H4 (cell line): ENCODE measurements at regions not wholly inside any gene's neighbourhood (a gene's known extent, or its start where the extent isn't known, plus 50 kb on each side); places are given as distances from the start of the nearest gene placed in this dataset.
A peak's percentile ranks its signal among the peaks of the same experiment; 100 is the strongest.
"Not testable (repeated sequence)": the region's sequence is repeated elsewhere in the genome, so short reads cannot be mapped to it uniquely, and the experiment has no call there.

Experiments
- DNase-seq: peaks from one replicate; pipeline ENCODE4 v3.0.0-alpha.2; 2015; ENCODE audit warnings: low spot score

DNA sequence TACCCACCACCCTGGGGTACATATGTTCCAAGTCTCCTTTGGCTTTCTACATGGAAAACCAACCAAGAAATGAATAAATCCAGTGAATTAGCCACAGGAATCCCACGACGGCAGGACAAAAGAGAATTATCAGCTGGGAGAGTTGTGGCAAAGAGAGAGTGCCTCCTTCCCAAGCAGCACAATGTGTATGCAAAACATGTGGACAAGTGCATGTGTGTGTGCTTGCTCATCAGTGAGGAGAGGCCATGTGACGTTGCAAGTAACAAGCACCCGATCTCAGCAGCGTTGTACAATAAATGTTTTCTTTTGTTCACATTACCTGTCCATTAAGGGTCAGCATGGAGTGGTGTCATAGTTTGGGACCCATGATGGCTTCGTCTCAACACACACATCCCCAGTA lies 50.0 kb upstream of the EMX2 start:
- no peak for DNase-seq

DNA sequence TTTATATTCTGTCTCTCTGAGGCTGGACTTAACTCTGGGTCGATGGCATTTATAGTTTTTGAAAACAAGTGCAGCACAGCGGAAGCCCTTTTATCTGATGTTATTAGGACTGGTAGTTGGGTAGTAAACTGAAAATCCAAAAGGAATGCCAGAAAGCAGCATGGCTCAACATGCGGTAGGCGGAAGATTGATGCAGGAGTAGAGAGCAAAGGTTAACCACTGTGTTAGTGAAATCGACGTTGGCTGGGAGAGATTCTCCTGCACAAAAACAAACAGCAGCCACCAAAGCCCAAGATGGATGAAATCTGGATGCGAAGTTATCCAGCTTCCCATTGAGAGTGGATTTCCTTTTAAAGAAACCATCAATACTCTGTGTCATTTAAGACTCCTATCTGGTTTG lies 54.5 kb upstream of the EMX2 start:
- DNase-seq, result no peak

DNA sequence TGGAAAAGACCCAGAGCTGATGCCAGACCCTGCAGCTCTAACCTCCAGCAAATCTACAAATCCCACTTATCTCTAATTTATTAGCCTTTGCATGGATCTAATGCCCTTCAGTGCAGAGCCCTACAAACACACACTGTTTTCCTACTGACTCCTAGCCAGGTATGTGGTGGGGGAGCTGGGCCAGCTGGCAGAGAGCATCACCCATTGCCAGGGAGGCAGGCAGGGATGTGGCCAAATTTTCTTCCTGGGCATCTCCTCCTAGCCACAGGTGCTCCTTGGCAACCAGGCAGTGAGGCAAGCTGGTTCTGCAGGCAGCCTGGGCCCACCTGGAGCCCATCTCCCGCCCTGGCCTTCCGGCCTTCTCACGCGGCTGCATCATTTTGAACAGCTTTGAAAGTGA lies 55.9 kb upstream of the EMX2 start:
- DNase-seq, result no peak

DNA sequence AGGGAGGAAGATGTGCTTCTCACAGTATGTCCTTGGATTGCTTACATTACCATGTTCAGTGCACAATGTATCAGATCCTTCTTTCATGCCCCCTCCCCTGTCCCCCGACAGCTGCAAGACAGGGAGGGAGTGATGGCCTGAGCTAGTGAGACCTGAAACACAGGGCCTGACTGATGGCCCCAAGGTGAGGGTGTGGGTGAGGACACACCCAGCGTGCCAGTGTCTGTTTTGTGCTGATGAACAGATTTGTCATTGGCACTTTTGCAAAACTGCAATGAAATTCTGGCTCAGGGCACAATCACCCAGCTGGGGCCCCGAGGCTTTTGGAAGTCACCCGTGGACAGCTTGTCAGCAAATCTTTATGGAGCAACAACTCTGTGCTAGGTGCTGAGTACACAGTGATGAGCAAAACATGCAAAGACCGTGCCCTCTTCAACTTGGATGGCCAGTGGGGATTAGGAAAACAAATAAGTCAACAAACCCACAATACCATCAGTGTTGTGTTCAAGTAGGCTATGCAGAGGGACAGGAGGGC lies 59.4 kb upstream of the EMX2 start:
- no peak for DNase-seq

DNA sequence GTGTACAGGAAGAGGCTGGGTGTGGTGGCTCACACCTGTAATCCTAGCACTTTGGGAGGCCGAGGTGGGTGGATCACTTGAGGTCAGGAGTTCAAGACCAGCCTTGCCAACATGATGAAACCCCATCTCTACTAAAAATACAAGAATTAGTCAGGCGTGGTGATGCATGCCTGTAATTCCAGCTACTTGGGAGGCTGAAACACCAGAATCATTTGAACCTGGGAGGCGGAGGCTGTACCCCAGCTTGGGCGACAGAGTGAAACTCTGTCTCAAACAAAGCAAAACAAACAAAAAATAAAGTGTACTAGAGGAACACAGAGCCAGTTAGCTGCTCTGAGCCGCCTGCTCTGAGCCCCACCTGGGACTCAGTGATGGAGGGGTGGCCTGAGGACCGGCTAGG lies 61.5 kb upstream of the EMX2 start:
- not testable (repeated sequence) for DNase-seq

DNA sequence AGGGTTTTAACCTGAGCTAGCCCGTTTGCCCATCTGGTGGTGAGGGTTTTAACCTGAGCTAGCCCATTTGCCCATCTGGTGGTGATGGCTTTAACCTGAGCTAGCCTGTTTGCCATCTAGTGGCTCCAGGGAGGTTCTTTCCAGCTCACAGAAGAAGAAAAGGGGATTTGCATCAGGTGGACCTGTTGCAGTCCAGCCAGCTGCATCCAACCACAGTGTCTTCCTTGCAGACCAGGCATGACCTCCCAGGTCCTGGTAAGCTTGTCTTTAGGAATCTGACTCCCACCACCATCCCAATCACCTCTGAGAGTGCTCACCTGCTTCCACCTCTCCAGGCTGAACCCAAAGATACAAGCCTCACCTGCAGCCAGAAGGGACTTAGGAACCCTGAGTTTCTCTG lies 62.4 kb upstream of the EMX2 start:
- DNase-seq, result no peak

DNA sequence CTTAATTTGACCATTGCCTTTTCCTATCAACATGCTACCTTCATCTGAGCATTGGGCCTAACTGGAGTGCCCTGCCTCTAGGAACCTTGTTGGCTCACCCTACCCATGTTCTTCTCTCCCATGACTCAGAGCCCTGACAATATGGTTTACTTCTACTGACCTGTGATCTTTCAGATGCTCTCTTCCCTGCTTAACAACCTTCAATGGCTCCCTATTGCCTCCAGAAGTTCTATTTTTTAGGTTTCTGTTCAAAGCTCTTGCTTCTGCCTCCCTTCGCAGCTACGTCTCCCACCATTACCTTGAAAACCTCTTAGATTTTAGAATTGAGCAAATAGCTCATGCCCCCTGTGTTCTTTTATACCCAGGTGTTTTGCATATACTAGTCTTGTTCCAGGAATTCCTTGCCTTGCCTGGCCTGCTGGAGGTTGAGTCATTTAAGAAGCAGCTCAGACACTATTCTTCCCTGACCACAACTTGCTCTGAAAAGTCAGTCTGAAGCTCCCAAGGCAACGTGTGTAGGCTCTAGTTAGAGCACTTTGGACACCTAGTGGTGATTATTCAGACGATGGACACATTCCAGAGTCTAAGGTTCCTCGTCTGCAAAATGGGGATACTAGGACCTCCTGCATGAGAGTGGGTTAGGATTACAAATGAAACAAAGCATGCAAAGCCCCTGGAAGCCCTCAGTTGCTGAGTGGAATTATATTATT lies 64.4 kb upstream of the EMX2 start:
- peak; percentile 79 for DNase-seq

DNA sequence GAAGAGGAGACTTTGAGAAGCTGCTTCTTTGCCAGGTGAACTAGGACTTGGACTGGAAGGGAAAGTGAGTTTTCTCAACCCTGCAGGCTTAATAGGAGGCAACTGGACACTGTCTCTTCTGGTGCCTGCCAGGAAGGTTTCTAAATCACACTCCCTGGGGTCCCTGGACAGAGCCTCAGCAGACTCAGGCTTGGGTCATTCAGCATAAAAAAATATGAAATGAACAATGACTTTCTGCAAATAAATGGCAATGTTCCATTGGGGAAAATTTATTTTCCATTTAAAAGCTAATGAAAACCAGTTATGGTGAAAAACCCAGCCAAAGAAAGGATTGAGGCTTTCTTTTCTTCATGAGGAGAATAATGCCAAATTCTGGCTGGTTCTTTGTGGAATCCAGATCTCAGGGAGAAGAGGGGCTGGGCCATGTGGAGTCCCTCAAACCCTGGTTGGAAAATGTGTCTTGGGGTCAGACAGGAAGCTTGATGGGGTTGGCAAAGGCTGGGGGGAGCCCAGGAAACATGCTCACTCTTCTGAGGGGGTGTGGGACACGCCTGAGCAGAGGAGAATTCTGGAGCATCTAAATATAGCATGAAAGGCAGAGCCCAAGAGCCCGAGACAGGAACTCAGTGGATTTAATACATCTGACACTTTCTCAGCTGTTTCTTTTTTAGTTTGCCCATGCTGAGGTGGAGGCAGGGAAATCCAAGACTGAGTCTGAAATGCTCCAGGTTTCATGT lies 65.2 kb upstream of the EMX2 start:
- no peak for DNase-seq

DNA sequence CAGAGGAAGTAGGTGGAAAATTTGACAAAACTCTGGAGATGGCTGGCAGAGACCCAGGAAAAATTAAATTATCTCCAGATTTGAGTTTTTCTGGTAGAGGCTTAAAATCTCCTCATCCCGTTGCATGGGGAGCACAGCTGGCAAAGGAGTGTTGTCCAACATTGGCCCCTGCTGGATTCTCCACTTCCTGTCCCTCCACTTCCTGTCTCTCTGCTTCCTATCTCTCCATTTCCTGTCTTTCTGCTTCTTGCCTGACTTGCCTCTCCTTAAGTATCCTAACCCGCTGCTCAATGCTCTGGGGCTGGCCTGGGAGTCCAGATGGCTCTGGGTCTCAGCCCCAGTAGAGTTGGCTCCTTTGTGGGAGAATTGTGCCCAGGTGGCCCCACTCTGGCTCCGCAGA lies 65.8 kb upstream of the EMX2 start:
- no peak for DNase-seq

DNA sequence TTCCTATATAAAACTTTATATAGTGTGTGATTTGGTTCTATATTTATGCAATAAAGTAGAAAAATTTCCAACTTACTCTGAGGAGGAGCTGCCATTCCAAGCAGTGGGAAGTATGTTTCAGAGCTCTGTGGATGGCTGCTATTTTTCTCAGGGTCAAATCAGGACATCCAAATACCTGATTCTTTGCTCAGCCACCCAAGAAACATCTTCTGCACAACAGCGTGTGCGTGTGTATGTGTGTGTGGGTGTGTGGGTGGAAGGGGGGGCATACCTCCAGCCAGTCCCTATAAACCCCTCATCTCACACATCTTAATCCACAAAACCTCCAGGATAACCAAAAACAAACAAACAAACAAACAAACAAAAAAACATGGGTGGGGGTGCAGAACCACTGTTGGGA lies 66.3 kb upstream of the EMX2 start:
- no peak for DNase-seq

DNA sequence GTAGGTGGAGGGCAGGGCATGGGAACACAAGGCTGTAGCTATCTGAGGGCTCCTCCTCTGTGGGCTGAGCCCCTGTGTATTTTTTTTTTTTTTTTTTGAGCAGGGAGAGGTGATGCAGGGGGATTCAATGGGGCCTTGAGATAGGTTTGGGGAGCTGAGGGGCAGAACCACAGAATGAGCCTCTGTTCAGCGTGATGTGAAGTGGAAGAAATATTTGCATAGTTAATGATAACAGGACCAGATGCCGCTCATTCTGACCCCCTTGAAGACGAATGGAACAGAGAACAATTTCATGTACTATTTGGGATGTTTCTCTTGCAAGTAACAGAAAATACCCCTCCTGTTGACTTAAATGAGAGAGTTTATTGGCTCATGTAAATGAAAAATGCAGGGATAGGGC lies 69.7 kb upstream of the EMX2 start:
- DNase-seq, result no peak

DNA sequence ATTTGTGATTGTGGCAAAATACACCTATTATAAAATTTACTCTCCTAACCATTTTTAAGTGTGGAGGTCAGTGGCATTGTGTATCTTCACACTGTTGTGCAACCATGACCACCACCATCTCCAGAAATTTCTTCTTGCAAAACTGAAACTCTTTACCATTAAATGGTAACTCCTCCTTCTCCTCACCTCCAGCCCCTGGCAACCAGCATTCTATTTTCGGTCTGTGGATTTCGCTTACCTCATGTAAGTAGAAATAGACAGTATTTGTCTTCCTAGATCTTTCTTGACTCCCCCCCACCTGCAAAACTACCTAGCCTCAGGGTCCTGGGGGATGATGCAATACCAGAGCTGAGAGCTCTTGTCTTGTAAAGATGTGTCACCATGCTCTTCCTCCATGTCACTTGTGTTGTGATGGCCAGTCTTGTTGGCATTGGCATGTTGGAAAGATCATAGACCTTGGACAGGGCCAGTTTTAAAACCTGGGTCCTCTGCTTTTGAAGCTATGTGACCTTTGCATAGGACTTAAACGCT lies 71.1 kb upstream of the EMX2 start:
- DNase-seq, result no peak

DNA sequence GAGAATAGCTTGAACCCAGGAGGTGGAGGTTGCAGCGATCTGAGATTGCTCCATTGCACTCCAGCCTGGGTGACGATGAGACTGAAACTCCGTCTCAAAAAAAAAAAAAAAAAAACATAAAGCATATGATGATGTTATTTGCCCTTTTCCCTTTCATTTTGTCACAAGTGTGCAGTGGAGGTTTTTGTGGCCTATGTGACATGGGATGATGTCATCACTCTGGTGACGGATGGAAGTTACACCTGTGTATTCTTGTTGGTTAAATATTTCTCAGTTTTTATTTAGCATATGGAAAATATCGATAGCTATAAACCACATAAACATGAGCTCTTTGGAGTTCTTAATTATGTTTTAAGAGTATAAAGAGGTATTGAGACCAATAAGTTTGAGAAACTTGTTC lies 71.8 kb upstream of the EMX2 start:
- no peak for DNase-seq

DNA sequence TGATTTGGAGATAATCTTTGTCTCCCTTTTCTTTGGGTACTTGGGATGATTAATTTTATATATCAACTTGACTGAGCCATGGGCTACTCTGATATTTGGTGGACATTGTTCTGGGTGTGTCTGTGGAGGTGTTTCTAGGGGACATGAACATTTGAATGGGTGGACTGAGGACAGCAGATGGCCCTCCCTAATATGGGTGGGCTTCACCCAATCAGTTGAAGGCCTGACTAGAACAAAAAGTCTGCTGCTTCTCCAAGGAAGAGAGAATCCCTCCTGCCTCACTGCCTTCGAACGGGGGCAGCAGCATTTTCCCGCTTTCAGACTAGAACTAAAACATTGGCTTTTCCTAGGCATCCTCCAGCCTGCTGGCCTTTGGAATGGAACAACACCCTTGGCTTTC lies 73.9 kb upstream of the EMX2 start:
- DNase-seq, result no peak

DNA sequence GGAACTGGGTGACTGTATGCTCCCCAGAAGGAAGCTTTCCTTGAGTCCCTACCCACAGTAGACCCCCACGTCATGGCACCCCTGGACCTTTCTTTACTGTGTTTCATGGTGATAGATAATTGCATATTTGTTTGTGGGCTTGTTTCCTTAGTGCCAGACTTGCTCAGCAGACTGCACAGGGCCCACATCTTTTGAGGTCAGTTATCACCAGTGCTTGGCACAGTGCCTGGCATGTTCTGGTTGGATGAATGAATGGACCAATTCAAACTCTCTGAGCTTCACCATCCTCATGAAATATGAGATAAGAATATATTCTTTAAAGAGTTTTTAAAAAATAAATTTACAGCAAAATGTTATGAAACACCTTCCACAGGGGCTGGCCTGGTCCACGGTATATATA lies 78.4 kb upstream of the EMX2 start:
- no peak for DNase-seq

DNA sequence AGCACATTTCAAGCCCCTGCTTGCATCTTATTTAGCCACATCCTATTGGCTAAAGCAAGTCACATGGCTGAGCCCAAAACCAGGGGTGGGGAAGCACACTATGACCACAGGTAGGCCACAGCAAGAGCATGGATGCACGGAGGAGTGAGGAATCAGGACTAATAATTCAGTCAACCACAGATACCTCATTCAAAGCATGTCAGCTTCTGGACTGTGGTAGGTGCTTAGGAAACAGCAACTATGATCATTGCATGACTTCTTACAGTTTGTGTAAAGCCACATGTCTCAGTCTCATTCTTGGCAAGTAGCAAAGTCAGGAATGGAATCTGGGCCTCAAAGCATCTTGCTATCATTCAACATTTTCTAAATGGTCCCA lies 79.0 kb upstream of the EMX2 start:
- DNase-seq, result no peak

DNA sequence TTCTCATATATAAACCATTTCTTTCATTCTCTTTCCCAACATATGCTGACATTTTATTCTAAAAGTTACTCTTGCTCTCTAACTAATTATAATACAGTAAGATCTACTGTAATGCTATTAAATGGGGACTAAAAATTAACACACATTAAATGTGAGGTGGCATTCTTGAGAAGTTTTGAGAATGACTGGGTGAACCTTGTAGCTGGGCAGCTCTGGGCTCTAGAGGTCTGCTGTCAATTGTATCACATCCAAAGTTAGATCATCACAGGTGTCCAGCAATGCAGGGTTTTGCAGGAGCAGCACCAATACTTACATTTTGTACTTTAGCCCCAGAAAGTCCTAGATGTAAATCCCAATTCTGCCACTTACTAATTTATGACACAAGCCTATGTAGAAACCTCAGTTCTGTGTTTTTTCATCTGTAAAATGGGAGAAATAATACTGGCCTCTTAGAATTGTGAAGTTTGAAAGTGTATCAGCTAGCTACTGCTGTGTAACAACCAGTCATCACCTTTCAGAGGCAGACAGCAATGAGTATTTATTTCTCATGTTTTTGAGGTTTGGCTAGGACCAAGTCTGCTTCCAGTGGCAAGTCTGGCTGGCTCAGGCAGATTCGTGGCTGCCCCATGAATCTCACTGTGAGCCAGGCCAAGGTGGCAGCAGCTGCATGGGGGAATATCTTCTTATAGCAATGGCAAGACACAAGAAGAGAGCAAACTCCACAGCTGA lies 79.6 kb upstream of the EMX2 start:
- no peak for DNase-seq

DNA sequence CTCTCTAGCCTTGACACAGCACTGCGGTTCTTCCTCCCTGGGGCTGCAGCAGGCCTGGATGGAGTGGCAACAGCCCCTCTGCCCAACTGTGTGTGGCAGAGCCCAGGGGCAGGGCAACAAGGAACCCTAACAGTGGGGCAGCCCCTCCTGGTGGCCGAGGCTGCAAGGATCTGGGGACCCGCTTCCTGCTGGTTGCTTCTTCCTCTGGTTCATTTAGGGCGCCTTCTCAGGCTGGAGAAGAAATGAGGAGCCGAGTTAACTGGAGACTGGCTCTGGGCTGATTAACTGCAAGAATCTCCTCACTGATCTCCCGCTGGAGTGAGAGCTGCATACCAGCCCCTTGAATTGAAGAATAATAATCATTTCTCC lies 80.1 kb upstream of the EMX2 start:
- DNase-seq, result no peak

DNA sequence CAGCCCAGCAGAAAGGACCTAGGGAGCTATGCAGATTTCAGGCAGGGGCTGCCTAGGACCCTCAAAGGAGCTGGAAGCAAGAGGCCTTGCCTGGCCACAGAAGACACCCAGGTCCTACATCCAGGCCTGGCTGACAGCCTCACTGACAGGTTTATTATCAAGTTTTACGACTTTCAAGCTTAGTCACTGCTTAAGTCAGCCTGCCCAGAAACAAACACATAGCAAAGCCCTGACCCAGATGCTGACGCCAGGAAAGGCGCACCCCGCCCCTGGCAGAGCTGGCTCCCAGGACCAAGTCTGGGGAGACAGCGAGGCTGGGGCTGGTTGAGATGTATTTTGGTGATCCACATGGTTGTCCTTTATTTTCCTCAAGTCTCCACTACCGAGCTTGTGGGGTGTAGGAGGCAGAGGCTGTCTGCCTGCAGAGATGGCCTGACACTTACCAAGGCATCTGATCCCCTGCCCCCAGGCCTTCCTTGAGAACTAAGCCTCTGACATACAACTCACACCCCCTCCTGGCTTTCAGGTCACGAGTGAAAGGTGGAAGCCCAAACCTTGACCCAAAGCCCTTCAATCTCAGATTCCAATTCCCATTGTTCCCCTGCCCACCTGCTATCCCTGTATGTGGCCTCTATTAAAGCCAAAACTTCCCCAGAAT lies 80.7 kb upstream of the EMX2 start:
- DNase-seq, result peak; percentile 85

DNA sequence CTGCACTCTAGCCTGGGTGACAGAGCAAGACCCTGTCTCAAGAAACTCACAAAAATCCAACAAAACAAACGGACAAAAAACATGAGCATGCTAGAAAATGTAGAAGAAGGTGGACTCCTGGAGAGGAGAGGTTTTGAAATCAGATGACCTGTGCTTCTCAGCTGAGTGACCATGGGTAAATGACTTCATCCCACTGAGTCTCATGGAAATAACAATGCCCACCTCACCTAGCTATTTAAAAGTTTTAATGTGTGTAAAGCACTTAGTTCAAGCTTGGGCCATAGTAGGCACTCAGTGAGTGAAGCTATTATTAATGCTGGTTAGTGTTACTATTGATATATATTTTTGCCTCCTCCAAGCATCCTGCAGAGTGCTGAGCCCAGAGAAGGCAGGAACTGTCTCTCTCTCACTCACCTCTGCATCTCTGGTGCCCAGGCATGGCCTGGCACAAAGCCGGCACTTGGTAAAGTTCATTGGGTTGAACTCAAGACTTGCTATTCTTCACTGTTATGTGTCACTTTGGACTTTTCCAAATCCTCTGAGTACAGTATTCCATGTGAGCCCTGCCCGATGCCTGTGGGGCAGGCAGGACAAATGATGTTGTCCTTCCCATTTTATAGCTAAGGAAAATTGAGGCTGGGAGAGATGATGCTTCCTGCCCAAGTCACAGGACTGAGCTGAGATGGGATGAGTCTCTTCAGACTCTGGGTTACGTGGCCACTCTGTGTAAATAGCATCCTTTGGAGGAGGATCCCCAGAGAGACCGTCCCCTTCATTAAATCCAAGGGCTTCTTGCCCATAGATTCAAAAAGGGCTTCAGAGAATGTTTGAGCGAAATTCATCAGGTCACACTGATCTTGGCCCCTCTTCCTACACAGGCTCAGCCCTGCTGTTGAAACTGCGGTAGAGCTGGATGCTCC lies 81.4 kb upstream of the EMX2 start:
- DNase-seq, result no peak

DNA sequence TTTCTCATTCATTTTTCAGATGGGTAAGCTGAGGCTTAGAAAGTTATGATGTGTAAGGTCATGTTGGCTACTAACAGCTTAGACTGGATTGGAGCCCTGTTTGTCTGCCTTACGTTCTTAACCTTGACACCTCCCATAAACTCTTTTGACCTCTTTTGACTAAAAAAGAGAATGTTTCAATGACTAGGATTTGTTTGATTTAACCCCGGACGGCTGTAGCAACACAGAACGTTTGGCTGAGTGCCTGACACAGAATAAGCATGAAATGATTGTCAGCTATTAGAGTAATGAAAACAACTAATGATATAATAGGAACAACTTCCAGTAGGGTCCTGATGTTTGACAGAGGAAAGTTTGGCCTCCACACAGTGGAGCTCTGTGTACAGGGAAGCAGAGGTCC lies 83.3 kb upstream of the PDZD8 start:
- no peak for DNase-seq
